ENCODE measurements at regions not wholly inside any gene's neighbourhood (a gene's known extent, or its start where the extent isn't known, plus 50 kb on each side); places are given as distances from the start of the nearest gene placed in this dataset.

DNA sequence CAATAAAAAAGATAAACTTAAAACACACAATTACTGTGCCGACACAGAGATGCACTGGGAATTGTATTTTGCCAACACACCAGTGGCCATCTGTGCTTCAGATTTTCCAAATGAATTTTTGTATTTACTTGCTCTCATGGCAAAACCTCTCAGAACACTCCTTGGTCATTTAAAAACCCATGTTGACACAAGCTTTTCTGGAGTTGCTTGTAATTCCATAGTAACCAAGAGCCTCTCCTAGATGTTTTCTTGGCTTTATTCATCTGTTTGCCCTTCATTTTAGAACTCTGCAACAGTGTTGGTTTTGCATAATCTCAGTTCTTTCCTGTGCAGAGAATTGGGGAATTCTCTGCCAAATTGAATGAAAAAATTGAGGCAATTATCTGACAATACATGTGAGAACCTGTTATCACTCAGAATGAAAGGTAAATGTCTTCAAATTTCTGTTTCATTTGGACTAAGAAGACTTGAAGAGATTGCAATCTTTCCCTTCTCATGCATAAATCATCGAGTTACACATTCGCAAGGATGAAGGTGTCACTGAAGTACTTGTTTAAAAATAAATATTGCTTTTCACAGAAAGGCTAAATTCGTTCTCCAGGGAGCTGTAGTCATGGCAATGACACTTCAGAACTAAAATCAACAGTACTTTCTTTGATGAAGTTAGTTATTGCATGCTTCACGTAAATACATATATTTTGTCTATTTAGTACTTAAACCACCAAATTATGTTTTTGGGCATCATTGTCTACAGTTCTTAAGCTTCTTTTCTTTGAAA lies 301.8 kb upstream of the CTSO start:
- DNase-seq (ENCODE audit: low read depth, low spot score), result no peak
- ChIA-PET CTCF (no interaction called here), POLR2A (no interaction called here)
- TF ChIP-seq, protein P1, sequence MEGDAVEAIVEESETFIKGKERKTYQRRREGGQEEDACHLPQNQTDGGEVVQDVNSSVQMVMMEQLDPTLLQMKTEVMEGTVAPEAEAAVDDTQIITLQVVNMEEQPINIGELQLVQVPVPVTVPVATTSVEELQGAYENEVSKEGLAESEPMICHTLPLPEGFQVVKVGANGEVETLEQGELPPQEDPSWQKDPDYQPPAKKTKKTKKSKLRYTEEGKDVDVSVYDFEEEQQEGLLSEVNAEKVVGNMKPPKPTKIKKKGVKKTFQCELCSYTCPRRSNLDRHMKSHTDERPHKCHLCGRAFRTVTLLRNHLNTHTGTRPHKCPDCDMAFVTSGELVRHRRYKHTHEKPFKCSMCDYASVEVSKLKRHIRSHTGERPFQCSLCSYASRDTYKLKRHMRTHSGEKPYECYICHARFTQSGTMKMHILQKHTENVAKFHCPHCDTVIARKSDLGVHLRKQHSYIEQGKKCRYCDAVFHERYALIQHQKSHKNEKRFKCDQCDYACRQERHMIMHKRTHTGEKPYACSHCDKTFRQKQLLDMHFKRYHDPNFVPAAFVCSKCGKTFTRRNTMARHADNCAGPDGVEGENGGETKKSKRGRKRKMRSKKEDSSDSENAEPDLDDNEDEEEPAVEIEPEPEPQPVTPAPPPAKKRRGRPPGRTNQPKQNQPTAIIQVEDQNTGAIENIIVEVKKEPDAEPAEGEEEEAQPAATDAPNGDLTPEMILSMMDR (IDR thresholded peaks at IDR 0.05; ENCODE audit: insufficient read depth, low read length, missing control alignments), result no peak
- H3K4me3 ChIP-seq (ENCODE audit: low read depth, low read length), result no peak overlapping the region

- CTCF ChIA-PET, result interaction anchor here (1.4 kb wide), 1 partner anchor 42 kb away, joined by 5 read pairs; no protein-coding TSS in a partner anchor
- TF ChIP-seq, protein P1 (IDR thresholded peaks at IDR 0.05; ENCODE audit: insufficient read depth, low read length, missing control alignments), result no peak
- POLR2A ChIA-PET, result no interaction called here
- DNase-seq (ENCODE audit: low read depth, low spot score), result no peak
- no peak overlapping the region for H3K4me3 ChIP-seq (ENCODE audit: low read depth, low read length)
These were observed 298.8 kb upstream of the CTSO start for GRCh38 chr4:156252358-156252921.

- DNase-seq (ENCODE audit: low read depth, low spot score), result no peak
- ChIA-PET CTCF (interaction anchor here (1.4 kb wide), 1 partner anchor 43 kb away, joined by 5 read pairs; no protein-coding TSS in a partner anchor), POLR2A (no interaction called here)
- H3K4me3 ChIP-seq (ENCODE audit: low read depth, low read length), result no peak overlapping the region
- TF ChIP-seq, protein P1 (IDR thresholded peaks at IDR 0.05; ENCODE audit: insufficient read depth, low read length, missing control alignments), result no peak
These were observed 297.9 kb upstream of the CTSO start for GRCh38 chr4:156251373-156252065.

GRCh38 chr4:156248917-156249316 lies 295.3 kb upstream of the CTSO start:
- CTCF ChIA-PET, result no interaction called here
- POLR2A ChIA-PET, result no interaction called here
- TF ChIP-seq, protein P1 (IDR thresholded peaks at IDR 0.05; ENCODE audit: insufficient read depth, low read length, missing control alignments), result no peak
- H3K4me3 ChIP-seq (ENCODE audit: low read depth, low read length), result no peak overlapping the region
- DNase-seq (ENCODE audit: low read depth, low spot score), result no peak

DNA sequence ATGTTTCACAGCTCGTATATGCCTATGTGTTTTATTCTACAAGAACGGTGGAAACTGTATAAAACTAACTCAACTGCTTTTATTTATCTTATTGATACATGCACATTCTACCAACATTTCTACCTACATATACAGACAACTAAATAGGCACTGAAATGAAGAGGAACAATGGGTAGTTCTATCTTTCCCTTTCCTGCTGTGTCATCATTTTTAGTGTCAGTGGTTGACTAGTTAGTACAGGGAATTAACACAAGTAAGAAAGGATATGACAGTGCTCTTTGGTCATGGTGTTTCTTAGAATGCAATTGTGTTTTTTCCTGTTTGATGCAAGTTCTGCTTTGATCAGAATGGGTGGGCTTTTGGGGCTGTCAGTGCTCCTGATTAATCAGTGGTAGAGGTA lies 293.8 kb upstream of the CTSO start:
- no peak for DNase-seq (ENCODE audit: low read depth, low spot score)
- POLR2A ChIA-PET, result interaction anchor here (0.7 kb wide), 1 partner anchor 228 kb away, joined by 4 read pairs; no protein-coding TSS in a partner anchor
- TF ChIP-seq, protein P1 (IDR thresholded peaks at IDR 0.05; ENCODE audit: insufficient read depth, low read length, missing control alignments), result no peak
- H3K4me3 ChIP-seq (ENCODE audit: low read depth, low read length), result no peak overlapping the region
- CTCF ChIA-PET, result interaction anchor here (0.9 kb wide), 1 partner anchor 17 kb away, joined by 3 read pairs; no protein-coding TSS in a partner anchor

- ChIA-PET CTCF (no interaction called here), POLR2A (no interaction called here)
- no peak for DNase-seq (ENCODE audit: low read depth, low spot score)
- no peak overlapping the region for H3K4me3 ChIP-seq (ENCODE audit: low read depth, low read length)
- TF ChIP-seq, protein P1 (IDR thresholded peaks at IDR 0.05; ENCODE audit: insufficient read depth, low read length, missing control alignments), result no peak
These were observed 289.3 kb upstream of the CTSO start for GRCh38 chr4:156243015-156243414.

All from AG04449 (cell line).